Mammary epithelial cell (primary cell): ENCODE measurements at regions not wholly inside any gene's neighbourhood (a gene's known extent, or its start where the extent isn't known, plus 50 kb on each side); places are given as distances from the start of the nearest gene placed in this dataset.

ENCODE experiments used
- EZH2 ChIP-seq: IDR thresholded peaks from 2 replicates; pipeline ENCODE4 v1.6.1; 2012; ENCODE audit warnings: low read length, inconsistent platforms, borderline replicate concordance
- TF ChIP-seq, protein P1 (sequence below), 2 donors: IDR thresholded peaks in 1 of 2; conservative IDR thresholded peaks in 1 of 2; 2 replicates each; pipeline ENCODE4 v1.5.1; 2011 to 2012; ENCODE audit warnings: inconsistent platforms in 2 of 2, low read length in 2 of 2, mild to moderate bottlenecking in 2 of 2, control low read depth in 1 of 2, low read depth in 1 of 2; ENCODE audit not compliant: insufficient read depth in 1 of 2; ENCODE audit errors: extremely low read depth in 1 of 2

DNA sequence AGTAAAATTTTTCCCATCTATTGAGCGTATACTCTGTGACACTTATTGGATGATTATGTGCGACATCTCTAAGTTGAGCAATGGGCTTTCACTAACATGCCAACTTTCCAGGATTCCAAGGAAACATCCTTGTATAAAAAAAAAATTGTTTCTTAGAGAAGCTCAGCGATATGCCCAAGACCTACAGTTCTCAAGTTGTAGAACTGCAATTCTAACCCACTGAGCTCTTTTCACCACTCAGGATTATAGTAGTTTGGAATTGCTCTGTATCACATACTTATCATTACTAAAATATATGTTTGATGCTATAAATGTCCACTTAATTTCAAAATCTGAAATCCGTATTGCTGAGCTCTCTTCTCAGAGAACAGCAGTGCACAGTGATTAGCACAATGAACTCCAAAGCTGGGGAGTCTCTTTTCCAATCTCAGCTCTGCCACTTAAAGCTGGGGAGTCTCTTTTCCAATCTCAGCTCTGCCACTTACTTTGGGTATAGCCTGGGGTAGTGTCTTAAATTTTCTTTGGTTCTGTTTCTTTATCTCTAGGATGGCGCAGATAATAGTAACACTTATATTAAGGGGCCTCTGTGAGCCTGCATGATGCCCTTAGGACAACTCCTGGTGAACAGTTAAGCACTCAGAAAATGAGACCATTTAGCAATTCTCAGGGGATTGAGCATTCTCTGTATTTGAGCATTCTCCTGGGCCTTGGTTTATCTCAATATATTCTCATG, 1722.2 kb upstream of the AGA start:
- TF ChIP-seq, protein P1, sequence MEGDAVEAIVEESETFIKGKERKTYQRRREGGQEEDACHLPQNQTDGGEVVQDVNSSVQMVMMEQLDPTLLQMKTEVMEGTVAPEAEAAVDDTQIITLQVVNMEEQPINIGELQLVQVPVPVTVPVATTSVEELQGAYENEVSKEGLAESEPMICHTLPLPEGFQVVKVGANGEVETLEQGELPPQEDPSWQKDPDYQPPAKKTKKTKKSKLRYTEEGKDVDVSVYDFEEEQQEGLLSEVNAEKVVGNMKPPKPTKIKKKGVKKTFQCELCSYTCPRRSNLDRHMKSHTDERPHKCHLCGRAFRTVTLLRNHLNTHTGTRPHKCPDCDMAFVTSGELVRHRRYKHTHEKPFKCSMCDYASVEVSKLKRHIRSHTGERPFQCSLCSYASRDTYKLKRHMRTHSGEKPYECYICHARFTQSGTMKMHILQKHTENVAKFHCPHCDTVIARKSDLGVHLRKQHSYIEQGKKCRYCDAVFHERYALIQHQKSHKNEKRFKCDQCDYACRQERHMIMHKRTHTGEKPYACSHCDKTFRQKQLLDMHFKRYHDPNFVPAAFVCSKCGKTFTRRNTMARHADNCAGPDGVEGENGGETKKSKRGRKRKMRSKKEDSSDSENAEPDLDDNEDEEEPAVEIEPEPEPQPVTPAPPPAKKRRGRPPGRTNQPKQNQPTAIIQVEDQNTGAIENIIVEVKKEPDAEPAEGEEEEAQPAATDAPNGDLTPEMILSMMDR (conservative IDR thresholded peaks at IDR 0.05 in 1 of 2, IDR thresholded peaks at IDR 0.05 in 1 of 2; ENCODE audit: extremely low read depth in 1 of 2, insufficient read depth in 1 of 2, low read depth in 1 of 2, low read length in 2 of 2): no peak
- no peak for TF ChIP-seq EZH2
